K562 (cell line): ENCODE measurements at regions not wholly inside any gene's neighbourhood (a gene's known extent, or its start where the extent isn't known, plus 50 kb on each side); places are given as distances from the start of the nearest gene placed in this dataset.

Source experiments
- JUND ChIP-seq, 2 experiments: IDR thresholded peaks; 2 replicates in 1 of 2; 3 replicates in 1 of 2; pipeline ENCODE4 v1.6.1; 2011; ENCODE audit warnings: borderline replicate concordance in 2 of 2, low read depth in 2 of 2, low read length in 2 of 2, improper control_type of control experiment in 1 of 2, missing biosample characterization in 1 of 2, missing genetic modification characterization in 1 of 2, missing genetic modification reagents in 1 of 2
- PRDM10 ChIP-seq: fragments of 450-650 bp; IDR thresholded peaks from 2 replicates; pipeline ENCODE4 v1.6.1; 2018; ENCODE audit not compliant: partially characterized antibody
- RFX7 ChIP-seq: fragments of 250-450 bp; sonication (Bioruptor Pico); IDR thresholded peaks from 2 replicates; pipeline ENCODE4 v1.5.1; 2021; ENCODE audit warnings: mild to moderate bottlenecking
- ZNF695 ChIP-seq: fragments of 450-650 bp; formaldehyde crosslinking; IDR thresholded peaks from 2 replicates; pipeline ENCODE4 v1.4.0; 2020; ENCODE audit warnings: mild to moderate bottlenecking, moderate library complexity
- TF ChIP-seq, protein P1 (sequence below), 2 experiments: fragments of 450-650 bp; IDR thresholded peaks; 2 replicates each; pipeline ENCODE4 v1.6.1; 2018; ENCODE audit warnings: mild to moderate bottlenecking in 2 of 2, low read depth in 1 of 2; ENCODE audit not compliant: partially characterized antibody in 2 of 2

- TF ChIP-seq, protein P1, sequence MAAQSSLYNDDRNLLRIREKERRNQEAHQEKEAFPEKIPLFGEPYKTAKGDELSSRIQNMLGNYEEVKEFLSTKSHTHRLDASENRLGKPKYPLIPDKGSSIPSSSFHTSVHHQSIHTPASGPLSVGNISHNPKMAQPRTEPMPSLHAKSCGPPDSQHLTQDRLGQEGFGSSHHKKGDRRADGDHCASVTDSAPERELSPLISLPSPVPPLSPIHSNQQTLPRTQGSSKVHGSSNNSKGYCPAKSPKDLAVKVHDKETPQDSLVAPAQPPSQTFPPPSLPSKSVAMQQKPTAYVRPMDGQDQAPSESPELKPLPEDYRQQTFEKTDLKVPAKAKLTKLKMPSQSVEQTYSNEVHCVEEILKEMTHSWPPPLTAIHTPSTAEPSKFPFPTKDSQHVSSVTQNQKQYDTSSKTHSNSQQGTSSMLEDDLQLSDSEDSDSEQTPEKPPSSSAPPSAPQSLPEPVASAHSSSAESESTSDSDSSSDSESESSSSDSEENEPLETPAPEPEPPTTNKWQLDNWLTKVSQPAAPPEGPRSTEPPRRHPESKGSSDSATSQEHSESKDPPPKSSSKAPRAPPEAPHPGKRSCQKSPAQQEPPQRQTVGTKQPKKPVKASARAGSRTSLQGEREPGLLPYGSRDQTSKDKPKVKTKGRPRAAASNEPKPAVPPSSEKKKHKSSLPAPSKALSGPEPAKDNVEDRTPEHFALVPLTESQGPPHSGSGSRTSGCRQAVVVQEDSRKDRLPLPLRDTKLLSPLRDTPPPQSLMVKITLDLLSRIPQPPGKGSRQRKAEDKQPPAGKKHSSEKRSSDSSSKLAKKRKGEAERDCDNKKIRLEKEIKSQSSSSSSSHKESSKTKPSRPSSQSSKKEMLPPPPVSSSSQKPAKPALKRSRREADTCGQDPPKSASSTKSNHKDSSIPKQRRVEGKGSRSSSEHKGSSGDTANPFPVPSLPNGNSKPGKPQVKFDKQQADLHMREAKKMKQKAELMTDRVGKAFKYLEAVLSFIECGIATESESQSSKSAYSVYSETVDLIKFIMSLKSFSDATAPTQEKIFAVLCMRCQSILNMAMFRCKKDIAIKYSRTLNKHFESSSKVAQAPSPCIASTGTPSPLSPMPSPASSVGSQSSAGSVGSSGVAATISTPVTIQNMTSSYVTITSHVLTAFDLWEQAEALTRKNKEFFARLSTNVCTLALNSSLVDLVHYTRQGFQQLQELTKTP (IDR thresholded peaks at IDR 0.05; ENCODE audit: low read depth in 1 of 2, partially characterized antibody in 2 of 2): no peak
- TF ChIP-seq PRDM10: no peak
- no peak for TF ChIP-seq ZNF695 (CRISPR knock-in tag)
- no peak for TF ChIP-seq RFX7 (CRISPR knock-in tag)
- TF ChIP-seq JUND (IDR thresholded peaks at IDR 0.05; ENCODE audit: borderline replicate concordance, low read depth, low read length): no peak
- TF ChIP-seq JUND (tag; IDR thresholded peaks at IDR 0.05; ENCODE audit: borderline replicate concordance, low read depth, low read length): no peak
These were observed 67.0 kb upstream of the AMPD3 start (continued) for GRCh38 chr11:10388101-10388500.
